Mesothelial cell of epicardium (in vitro differentiated cells): ENCODE measurements at regions not wholly inside any gene's neighbourhood (a gene's known extent, or its start where the extent isn't known, plus 50 kb on each side); places are given as distances from the start of the nearest gene placed in this dataset.

Experiments
- DNase-seq, 2 experiments: peaks; one replicate each; pipeline ENCODE4 v3.0.0; 2021; ENCODE audit warnings: low spot score in 2 of 2; ENCODE audit not compliant: unreplicated experiment in 2 of 2
- H3K27ac Mint-ChIP-seq: 2 replicates; pipeline ENCODE4 v1.8.0; 2021; ENCODE audit warnings: mixed read lengths
- H3K27me3 Mint-ChIP-seq: 2 replicates; pipeline ENCODE4 v1.8.0; 2021; ENCODE audit warnings: low read depth, mixed read lengths
- H3K36me3 Mint-ChIP-seq: 2 replicates; pipeline ENCODE4 v1.8.0; 2021; ENCODE audit warnings: mixed read lengths
- H3K4me1 Mint-ChIP-seq: 2 replicates; pipeline ENCODE4 v1.8.0; 2021; ENCODE audit warnings: mixed read lengths
- H3K4me3 Mint-ChIP-seq: 2 replicates; pipeline ENCODE4 v1.8.0; 2021; ENCODE audit warnings: mild to moderate bottlenecking, moderate library complexity, mixed read lengths
- H3K9me3 Mint-ChIP-seq: 2 replicates; pipeline ENCODE4 v1.8.0; 2021; ENCODE audit warnings: mixed read lengths
- TF ChIP-seq, protein P1 (sequence below): fragments of 200-600 bp; sonication (generic); IDR thresholded peaks from one replicate; pipeline ENCODE4 v1.5.0; 2021; ENCODE audit warnings: antibody characterized with exemption; ENCODE audit not compliant: unreplicated experiment

- TF ChIP-seq, protein P1, sequence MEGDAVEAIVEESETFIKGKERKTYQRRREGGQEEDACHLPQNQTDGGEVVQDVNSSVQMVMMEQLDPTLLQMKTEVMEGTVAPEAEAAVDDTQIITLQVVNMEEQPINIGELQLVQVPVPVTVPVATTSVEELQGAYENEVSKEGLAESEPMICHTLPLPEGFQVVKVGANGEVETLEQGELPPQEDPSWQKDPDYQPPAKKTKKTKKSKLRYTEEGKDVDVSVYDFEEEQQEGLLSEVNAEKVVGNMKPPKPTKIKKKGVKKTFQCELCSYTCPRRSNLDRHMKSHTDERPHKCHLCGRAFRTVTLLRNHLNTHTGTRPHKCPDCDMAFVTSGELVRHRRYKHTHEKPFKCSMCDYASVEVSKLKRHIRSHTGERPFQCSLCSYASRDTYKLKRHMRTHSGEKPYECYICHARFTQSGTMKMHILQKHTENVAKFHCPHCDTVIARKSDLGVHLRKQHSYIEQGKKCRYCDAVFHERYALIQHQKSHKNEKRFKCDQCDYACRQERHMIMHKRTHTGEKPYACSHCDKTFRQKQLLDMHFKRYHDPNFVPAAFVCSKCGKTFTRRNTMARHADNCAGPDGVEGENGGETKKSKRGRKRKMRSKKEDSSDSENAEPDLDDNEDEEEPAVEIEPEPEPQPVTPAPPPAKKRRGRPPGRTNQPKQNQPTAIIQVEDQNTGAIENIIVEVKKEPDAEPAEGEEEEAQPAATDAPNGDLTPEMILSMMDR = no peak
- Mint-ChIP-seq H3K9me3 (no peaks in the 10 kb centered on the region), H3K36me3 (no peaks in the 10 kb centered on the region), H3K27ac (no peak overlapping the region), H3K4me1 (no peaks in the 10 kb centered on the region), H3K27me3 (peaks cover 2% of the 10 kb centered on the region), H3K4me3 (no peak overlapping the region)
- DNase-seq = no peak
These were observed 160.6 kb upstream of the GGTLC1 start for GRCh38 chr20:24149175-24149574.

GRCh38 chr20:24148372-24148771 is 159.8 kb upstream of the GGTLC1 start:
- no peaks in the 10 kb centered on the region for H3K27me3 Mint-ChIP-seq
- H3K36me3 Mint-ChIP-seq = no peaks in the 10 kb centered on the region
- no peak overlapping the region for H3K27ac Mint-ChIP-seq
- DNase-seq = no peak
- TF ChIP-seq, protein P1 = no peak
- no peaks in the 10 kb centered on the region for H3K4me1 Mint-ChIP-seq
- H3K9me3 Mint-ChIP-seq = no peaks in the 10 kb centered on the region
- no peak overlapping the region for H3K4me3 Mint-ChIP-seq

DNA sequence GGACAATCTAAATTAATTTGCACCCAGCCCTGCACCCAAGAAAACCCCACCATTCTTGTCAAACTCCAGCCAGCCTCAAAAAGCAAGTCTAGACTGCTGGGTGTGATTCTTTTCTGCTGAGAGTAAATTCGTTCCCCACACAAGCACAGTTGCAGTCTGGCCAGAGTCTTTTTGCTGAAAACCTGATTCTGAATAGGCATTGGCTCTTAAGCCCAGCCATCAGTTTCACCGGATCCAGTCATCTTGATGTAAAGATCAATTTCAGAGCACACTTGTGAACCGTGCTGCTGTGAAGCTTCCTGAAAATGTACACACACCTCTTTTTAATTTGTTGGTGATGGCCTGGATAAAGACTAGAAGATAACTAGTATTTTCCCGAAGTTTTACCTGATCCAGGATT is 159.4 kb upstream of the GGTLC1 start:
- TF ChIP-seq, protein P1 = no peak
- no peak overlapping the region for H3K4me3 Mint-ChIP-seq
- H3K9me3 Mint-ChIP-seq = no peaks in the 10 kb centered on the region
- H3K4me1 Mint-ChIP-seq = no peaks in the 10 kb centered on the region
- no peak for DNase-seq
- no peaks in the 10 kb centered on the region for H3K27me3 Mint-ChIP-seq
- H3K27ac Mint-ChIP-seq = no peak overlapping the region
- no peaks in the 10 kb centered on the region for H3K36me3 Mint-ChIP-seq

DNA sequence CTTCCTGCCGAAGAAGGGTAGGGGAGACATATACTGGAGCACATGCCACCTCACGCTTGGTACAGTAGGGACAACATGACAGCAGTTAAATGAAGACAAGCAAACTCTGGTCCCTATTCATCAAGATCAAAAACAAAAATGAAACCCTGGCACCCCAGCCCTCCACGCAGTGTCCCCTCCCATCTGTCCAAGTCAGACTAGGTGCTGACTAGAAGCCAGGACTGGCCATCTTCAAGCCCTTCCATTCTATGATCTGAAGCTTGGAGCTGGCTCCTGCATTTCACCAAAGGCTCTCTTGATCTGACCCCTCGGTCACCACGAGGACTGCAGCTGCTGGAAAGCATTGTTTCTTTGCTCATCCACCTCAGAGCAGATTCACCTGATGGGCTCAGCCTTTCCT is 158.9 kb upstream of the GGTLC1 start:
- no peak overlapping the region for H3K4me3 Mint-ChIP-seq
- DNase-seq = no peak
- H3K27ac Mint-ChIP-seq = no peak overlapping the region
- no peaks in the 10 kb centered on the region for H3K27me3 Mint-ChIP-seq
- TF ChIP-seq, protein P1 = no peak
- no peaks in the 10 kb centered on the region for H3K4me1 Mint-ChIP-seq
- no peaks in the 10 kb centered on the region for H3K9me3 Mint-ChIP-seq
- no peaks in the 10 kb centered on the region for H3K36me3 Mint-ChIP-seq

GRCh38 chr20:24146231-24146634 is 157.7 kb upstream of the GGTLC1 start:
- Mint-ChIP-seq H3K4me1 (peaks cover 1% of the 10 kb centered on the region), H3K27me3 (no peaks in the 10 kb centered on the region), H3K9me3 (no peaks in the 10 kb centered on the region), H3K27ac (no peak overlapping the region), H3K4me3 (no peak overlapping the region), H3K36me3 (no peaks in the 10 kb centered on the region)
- TF ChIP-seq, protein P1 = no peak
- no peak for DNase-seq

- H3K9me3 Mint-ChIP-seq = no peaks in the 10 kb centered on the region
These were observed 155.8 kb upstream of the GGTLC1 start for GRCh38 chr20:24144371-24144770.

More at GRCh38 chr20:24144371-24144770, 155.8 kb upstream of the GGTLC1 start:
- no peak overlapping the region for H3K27ac Mint-ChIP-seq
- DNase-seq = no peak
- H3K27me3 Mint-ChIP-seq = no peaks in the 10 kb centered on the region
- H3K36me3 Mint-ChIP-seq = no peaks in the 10 kb centered on the region
- peaks cover 1% of the 10 kb centered on the region for H3K4me1 Mint-ChIP-seq
- TF ChIP-seq, protein P1 = no peak
- no peak overlapping the region for H3K4me3 Mint-ChIP-seq
